ENCODE measurements at regions not wholly inside any gene's neighbourhood (a gene's known extent, or its start where the extent isn't known, plus 50 kb on each side); places are given as distances from the start of the nearest gene placed in this dataset.

- DNase-seq (ENCODE audit: low read depth), result no peak
- TF ChIP-seq CTCF (IDR thresholded peaks at IDR 0.05; ENCODE audit: low read depth, low read length, missing control alignments), result no peak
- H3K4me3 ChIP-seq (ENCODE audit: low read depth, low read length), result no peak overlapping the region
These were observed 210.0 kb upstream of the DAB1 start for GRCh38 chr1:57633881-57634280.

DNA sequence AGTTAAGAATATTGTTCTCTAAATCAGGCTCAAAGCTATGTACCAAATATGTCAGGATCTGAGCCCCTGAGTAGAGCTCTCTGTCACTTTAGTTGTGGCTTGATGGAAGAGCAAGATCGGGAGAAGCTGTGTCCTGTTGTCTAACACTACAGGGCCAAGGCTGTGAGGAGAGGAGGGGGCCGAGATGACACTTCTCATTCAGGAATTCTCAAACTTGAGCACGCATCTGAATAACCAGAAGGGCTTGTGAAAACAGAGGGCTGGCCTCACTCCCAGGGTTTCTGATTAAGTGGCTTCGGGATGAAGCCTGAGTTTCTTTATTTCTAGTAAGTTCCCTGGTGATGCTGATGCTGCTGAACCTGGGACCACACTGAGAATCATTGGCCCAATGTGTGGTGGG lies 209.2 kb upstream of the DAB1 start:
- no peak for TF ChIP-seq CTCF (IDR thresholded peaks at IDR 0.05; ENCODE audit: low read depth, low read length, missing control alignments)
- H3K4me3 ChIP-seq (ENCODE audit: low read depth, low read length), result no peak overlapping the region
- DNase-seq (ENCODE audit: low read depth), result no peak

DNA sequence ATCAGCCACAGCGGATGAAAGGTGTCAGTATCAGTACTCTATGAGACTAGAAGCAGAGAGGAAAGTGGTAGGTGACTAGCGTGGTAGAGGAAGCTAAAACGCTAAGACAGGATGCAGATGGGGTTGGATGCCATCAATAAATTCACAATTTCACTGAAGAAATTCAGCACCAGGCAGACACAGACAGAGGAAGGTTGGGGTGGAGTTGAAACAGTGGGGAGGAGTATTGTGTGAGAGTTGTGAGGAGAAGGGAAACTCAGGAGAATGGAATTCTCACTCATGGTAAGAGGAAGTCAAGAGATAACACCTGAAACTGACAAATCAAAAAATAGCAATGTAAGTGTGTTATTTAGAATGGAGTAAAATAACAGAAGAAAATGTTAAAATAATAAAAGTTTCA lies 208.5 kb upstream of the DAB1 start:
- no peak for TF ChIP-seq CTCF (IDR thresholded peaks at IDR 0.05; ENCODE audit: low read depth, low read length, missing control alignments)
- no peak overlapping the region for H3K4me3 ChIP-seq (ENCODE audit: low read depth, low read length)
- no peak for DNase-seq (ENCODE audit: low read depth)

DNA sequence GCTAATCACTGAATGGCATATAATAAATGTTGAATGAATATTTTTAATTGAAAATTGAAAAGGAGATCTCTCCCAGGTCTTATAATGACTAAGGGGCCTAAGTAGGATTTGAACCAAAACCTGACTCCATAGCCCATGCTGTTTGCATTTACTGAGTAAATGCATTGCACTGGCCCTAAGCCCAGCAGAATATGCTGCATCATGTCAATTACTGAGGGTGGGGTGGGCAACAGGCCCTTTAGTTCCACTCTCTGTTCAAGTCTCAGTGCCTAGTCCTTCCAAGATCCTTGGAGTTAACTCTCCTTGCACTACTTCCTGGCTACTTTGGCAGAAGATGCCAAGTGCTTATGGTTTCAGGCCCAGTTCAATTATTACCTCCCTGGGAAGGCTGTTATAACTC lies 203.8 kb upstream of the DAB1 start:
- TF ChIP-seq CTCF (IDR thresholded peaks at IDR 0.05; ENCODE audit: low read depth, low read length, missing control alignments), result no peak
- DNase-seq (ENCODE audit: low read depth), result no peak
- H3K4me3 ChIP-seq (ENCODE audit: low read depth, low read length), result no peak overlapping the region

DNA sequence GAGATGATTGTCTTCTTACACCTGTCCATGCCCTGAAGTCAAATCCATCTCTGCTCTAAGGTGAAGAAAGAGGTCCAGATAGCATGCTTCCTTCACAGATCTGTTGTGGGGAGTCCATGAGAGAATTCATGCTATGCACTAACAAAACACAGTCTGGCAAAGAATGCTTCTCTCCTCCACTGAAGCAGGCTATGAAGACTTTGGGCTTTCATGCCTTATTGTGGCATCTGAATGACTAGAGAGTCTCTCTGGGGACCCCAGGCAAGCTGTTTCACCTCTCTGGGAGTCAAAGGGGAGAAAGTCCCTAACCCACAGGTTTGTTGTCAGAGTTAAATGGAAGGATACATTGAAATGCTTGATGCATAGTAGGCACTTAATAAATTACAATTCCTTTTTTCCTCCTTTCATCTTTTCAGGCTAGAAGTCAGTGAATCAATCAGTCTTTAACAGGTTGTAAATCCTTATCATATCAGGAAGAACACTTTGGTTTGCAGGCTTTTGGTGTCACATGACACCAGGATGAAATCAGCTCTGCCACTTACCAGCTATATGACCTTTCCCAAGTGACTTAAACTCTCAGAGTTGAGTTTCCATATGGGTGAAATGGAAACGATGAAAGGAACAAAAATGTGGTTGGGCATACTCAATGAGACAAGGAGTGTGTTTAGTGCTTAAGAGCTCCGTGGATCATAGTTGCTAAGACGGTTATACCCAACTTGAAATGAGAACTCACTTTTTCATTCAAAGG lies 200.1 kb upstream of the DAB1 start:
- DNase-seq (ENCODE audit: low read depth), result no peak
- no peak overlapping the region for H3K4me3 ChIP-seq (ENCODE audit: low read depth, low read length)
- TF ChIP-seq CTCF (IDR thresholded peaks at IDR 0.05; ENCODE audit: low read depth, low read length, missing control alignments), result no peak

- no peak for DNase-seq (ENCODE audit: low read depth)
These were observed 199.4 kb upstream of the DAB1 start for GRCh38 chr1:57623039-57623790.

More at GRCh38 chr1:57623039-57623790, 199.4 kb upstream of the DAB1 start:
- H3K4me3 ChIP-seq (ENCODE audit: low read depth, low read length), result no peak overlapping the region
- no peak for TF ChIP-seq CTCF (IDR thresholded peaks at IDR 0.05; ENCODE audit: low read depth, low read length, missing control alignments)

All from GM12864 (cell line).